HCT116 (cell line): ENCODE measurements at regions not wholly inside any gene's neighbourhood (a gene's known extent, or its start where the extent isn't known, plus 50 kb on each side); places are given as distances from the start of the nearest gene placed in this dataset.

Source experiments
- ATAC-seq: fragments of 200-7000 bp; cut with Tn5 transposase; 2 replicates; pipeline ENCODE4 v1.9.1; 2020; ENCODE audit warnings: mild to moderate bottlenecking, moderate library complexity
- BruUV-seq: library from RNA; stranded (reverse); fragments of 400-500 nt; replicated peaks from 2 replicates; lab custom pipeline; 2021; lab: Mats Ljungman, UMichigan
- CTCF ChIA-PET: fragments of 300-600 bp; sonication (Branson Sonifier 250); formaldehyde crosslinking; loops from one replicate; lab custom pipeline; 2021; ENCODE audit warnings: antibody characterized with exemption; lab: Charles Lee
- POLR2A ChIA-PET: fragments of 300-600, 350-600 bp; sonication (Branson Sonifier 250); formaldehyde crosslinking; loops from one replicate; lab custom pipeline; 2021; ENCODE audit warnings: antibody characterized with exemption; lab: Charles Lee
- RAD21 ChIA-PET, 2 experiments: fragments of 300-600 bp; sonication (Branson Sonifier 250); formaldehyde crosslinking; loops; one replicate each; lab custom pipeline; 2023; ENCODE audit warnings: low total read pairs in 2 of 2; ENCODE audit not compliant: uncharacterized antibody in 2 of 2, unreplicated experiment in 2 of 2, low non-redundant PET in 1 of 2; lab: Charles Lee
- DNase-seq: peaks from one replicate; pipeline ENCODE4 v3.0.0-alpha.2; 2010; ENCODE audit warnings: low read depth, low spot score
- H2AFZ ChIP-seq: fragments of 200-600 bp; shearing (Covaris generic), sonication (generic); 2 replicates; pipeline ENCODE4 v1.6.1; 2017; ENCODE audit warnings: low read depth, mixed run types, mixed read lengths, antibody characterized with exemption, low read length; ENCODE audit not compliant: poor library complexity, severe bottlenecking
- H3K27ac ChIP-seq: 2 replicates; pipeline ENCODE4 v1.5.1; 2012; ENCODE audit warnings: low read depth, low read length
- H3K27me3 ChIP-seq: fragments of 200-600 bp; sonication (generic); 2 replicates; pipeline ENCODE4 v1.6.1; 2016; ENCODE audit warnings: mixed run types, low read length, mixed read lengths; ENCODE audit not compliant: insufficient read depth
- H3K36me3 ChIP-seq, 2 experiments: fragments of 200-500 bp in 1 of 2; fragments of 200-600 bp in 1 of 2; sonication (Bioruptor generic) in 1 of 2; sonication (generic) in 1 of 2; 2 replicates each; pipeline versions ENCODE4 v1.5.1 to v1.6.1; 2014 to 2016; ENCODE audit warnings: low read length in 2 of 2, inconsistent platforms in 1 of 2, mixed read lengths in 1 of 2, mixed run types in 1 of 2; ENCODE audit not compliant: insufficient read depth in 2 of 2, control insufficient read depth in 1 of 2
- H3K4me1 ChIP-seq, 2 experiments: fragments of 200-600 bp in 1 of 2; sonication (generic) in 1 of 2; 2 replicates each; pipeline versions ENCODE4 v1.5.1 to v1.6.1; 2012 to 2017; ENCODE audit warnings: low read length in 2 of 2, inconsistent platforms in 1 of 2, mild to moderate bottlenecking in 1 of 2, mixed read lengths in 1 of 2, mixed run types in 1 of 2, moderate library complexity in 1 of 2; ENCODE audit not compliant: insufficient read depth in 2 of 2, control insufficient read depth in 1 of 2
- H3K4me2 ChIP-seq: fragments of 200-600 bp; sonication (generic); 2 replicates; pipeline ENCODE4 v1.6.1; 2017; ENCODE audit warnings: mixed run types, low read length, mixed read lengths
- H3K4me3 ChIP-seq, 2 experiments: fragments of 200-600 bp in 1 of 2; sonication (generic) in 1 of 2; replicated peaks in 1 of 2; 2 replicates each; pipeline ENCODE4 v1.5.1; 2011 to 2016; ENCODE audit warnings: low read length in 2 of 2, control low read depth in 1 of 2, low read depth in 1 of 2, mild to moderate bottlenecking in 1 of 2, mixed read lengths in 1 of 2, mixed run types in 1 of 2
- H3K79me2 ChIP-seq: fragments of 200-600 bp; sonication (generic); 2 replicates; pipeline ENCODE4 v1.6.1; 2017; ENCODE audit warnings: mild to moderate bottlenecking, mixed run types, low read length, moderate library complexity, mixed read lengths; ENCODE audit not compliant: insufficient read depth
- H3K9ac ChIP-seq: fragments of 200-600 bp; sonication (generic); 2 replicates; pipeline ENCODE4 v1.6.1; 2016; ENCODE audit warnings: low read length, mixed read lengths
- H3K9me2 ChIP-seq: fragments of 200-600 bp; sonication (generic), shearing (Covaris generic); 2 replicates; pipeline ENCODE4 v1.6.1; 2017; ENCODE audit warnings: mixed run types, mild to moderate bottlenecking, moderate library complexity; ENCODE audit not compliant: insufficient read depth
- H3K9me3 ChIP-seq, 2 experiments: fragments of 200-500 bp in 1 of 2; fragments of 200-600 bp in 1 of 2; sonication (Bioruptor generic) in 1 of 2; sonication (generic) in 1 of 2; 2 replicates each; pipeline ENCODE4 v1.6.1; 2014 to 2017; ENCODE audit warnings: low read length in 2 of 2, mixed read lengths in 2 of 2, inconsistent platforms in 1 of 2, low read depth in 1 of 2, mild to moderate bottlenecking in 1 of 2, mixed run types in 1 of 2, moderate library complexity in 1 of 2; ENCODE audit not compliant: control insufficient read depth in 1 of 2, insufficient read depth in 1 of 2
- H4K20me1 ChIP-seq: fragments of 200-600 bp; sonication (generic), shearing (Covaris generic); 2 replicates; pipeline ENCODE4 v1.6.1; 2017; ENCODE audit warnings: mixed run types, mild to moderate bottlenecking, moderate library complexity; ENCODE audit not compliant: insufficient read depth
- CBX3 ChIP-seq: IDR thresholded peaks from 2 replicates; pipeline ENCODE4 v1.6.1; 2012; ENCODE audit warnings: low read depth
- CEBPB ChIP-seq: IDR thresholded peaks from 2 replicates; pipeline ENCODE4 v1.6.1; 2012; ENCODE audit warnings: low read depth
- EGR1 ChIP-seq: IDR thresholded peaks from 2 replicates; pipeline ENCODE4 v1.6.1; 2012; ENCODE audit warnings: low read depth
- ELF1 ChIP-seq: IDR thresholded peaks from 2 replicates; pipeline ENCODE4 v1.6.1; 2012; ENCODE audit warnings: low read depth, borderline replicate concordance
- EZH2phosphoT487 ChIP-seq: fragments of 200-600 bp; IDR thresholded peaks from 2 replicates; pipeline ENCODE4 v1.6.1; 2018; ENCODE audit warnings: antibody characterized with exemption, borderline replicate concordance
- FOSL1 ChIP-seq: IDR thresholded peaks from 2 replicates; pipeline ENCODE4 v1.6.1; 2012; ENCODE audit warnings: low read depth
- POLR2A ChIP-seq: IDR thresholded peaks from 2 replicates; pipeline ENCODE4 v1.7.0; 2011; ENCODE audit warnings: borderline replicate concordance; ENCODE audit not compliant: insufficient read depth, insufficient read length; ENCODE audit errors: extremely low read depth
- POLR2AphosphoS5 ChIP-seq: IDR thresholded peaks from 2 replicates; pipeline ENCODE4 v1.6.1; 2011; ENCODE audit warnings: mild to moderate bottlenecking, low read depth, low read length, moderate library complexity
- RAD21 ChIP-seq: IDR thresholded peaks from 2 replicates; pipeline ENCODE4 v1.6.1; 2012; ENCODE audit warnings: low read depth, mild to moderate bottlenecking
- SIN3A ChIP-seq: IDR thresholded peaks from 2 replicates; pipeline ENCODE4 v1.6.1; 2012; ENCODE audit warnings: low read depth
- SP1 ChIP-seq: IDR thresholded peaks from 2 replicates; pipeline ENCODE4 v1.6.1; 2012; ENCODE audit warnings: low read depth
- SRF ChIP-seq: IDR thresholded peaks from 2 replicates; pipeline ENCODE4 v1.6.1; 2012; ENCODE audit warnings: low read depth
- YY1 ChIP-seq: IDR thresholded peaks from 2 replicates; pipeline ENCODE4 v1.6.1; 2011; ENCODE audit warnings: low read length, low read depth, moderate library complexity, mild to moderate bottlenecking; ENCODE audit not compliant: insufficient replicate concordance; ENCODE audit errors: extremely low read depth
- ZBTB33 ChIP-seq: IDR thresholded peaks from 2 replicates; pipeline ENCODE4 v1.6.1; 2011; ENCODE audit warnings: mild to moderate bottlenecking, low read length, moderate library complexity; ENCODE audit not compliant: insufficient replicate concordance; ENCODE audit errors: extremely low read depth
- ZFX ChIP-seq: fragments of 450-650 bp; IDR thresholded peaks from 2 replicates; pipeline ENCODE4 v1.6.1; 2017
- intact Hi-C: fragments of 100-400 bp; cut with micrococcal nuclease; formaldehyde crosslinking; loops from 2 replicates; pipeline ENCODE4 v1.10.0; 2022
- TF ChIP-seq, protein P1 (sequence below): IDR thresholded peaks from 2 replicates; pipeline ENCODE4 v1.6.1; 2012

- TF ChIP-seq ELF1 (no peak), SRF (no peak), YY1 (no peak), POLR2A (no peak), CBX3 (no peak)
- TF ChIP-seq, protein P1, sequence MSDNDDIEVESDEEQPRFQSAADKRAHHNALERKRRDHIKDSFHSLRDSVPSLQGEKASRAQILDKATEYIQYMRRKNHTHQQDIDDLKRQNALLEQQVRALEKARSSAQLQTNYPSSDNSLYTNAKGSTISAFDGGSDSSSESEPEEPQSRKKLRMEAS = no peak
- TF ChIP-seq, all 23 proteins: peak for 0
Measured at GRCh38 chr13:54597540-54598088, 1569.0 kb downstream of the OLFM4 start (continued).

DNA sequence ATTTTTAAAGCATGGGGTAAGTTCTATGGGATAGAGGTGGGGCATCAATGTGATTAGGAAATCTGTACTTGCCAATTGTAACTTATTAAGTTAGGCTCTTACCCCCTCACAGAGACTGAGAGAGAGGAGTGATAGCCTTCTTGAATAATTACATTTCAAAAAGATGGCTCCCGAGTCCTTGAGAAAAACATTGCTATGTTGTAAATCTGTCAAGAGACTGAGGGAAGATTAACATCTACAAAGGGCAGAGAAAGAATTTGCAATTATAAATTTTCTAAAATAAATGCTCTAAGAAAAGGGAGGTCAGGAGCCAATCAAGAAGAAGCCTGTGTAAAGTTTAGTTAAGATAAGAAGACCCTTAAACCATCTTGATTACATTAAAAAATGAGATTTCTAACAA, 1570.8 kb downstream of the OLFM4 start:
- Histone ChIP-seq H3K79me2 (no peaks in the 10 kb centered on the region), H3K9me3 (peaks cover 4 to 10% of the 10 kb centered on the region in 2 experiments; a peak in 2 of 4 replicates), H3K27ac (no peak overlapping the region), H4K20me1 (no peaks in the 10 kb centered on the region), H2AFZ (no peak overlapping the region), H3K9me2 (no peaks in the 10 kb centered on the region), H3K27me3 (no peaks in the 10 kb centered on the region), H3K4me3 (no peak overlapping the region), H3K4me2 (no peak overlapping the region), H3K4me1 (no peaks in the 10 kb centered on the region), H3K36me3 (no peaks in the 10 kb centered on the region), H3K9ac (no peak overlapping the region)
- BruUV-seq = no TSS peak
- ATAC-seq = no peak
- TF ChIP-seq EGR1 = no peak
- no peak for TF ChIP-seq POLR2AphosphoS5
- no peak for TF ChIP-seq POLR2A
- TF ChIP-seq RAD21 = no peak
- TF ChIP-seq FOSL1 = no peak
- no peak for TF ChIP-seq SP1
- no peak for TF ChIP-seq EZH2phosphoT487
- no peak for TF ChIP-seq ZBTB33
- no peak for TF ChIP-seq ZFX
- no peak for TF ChIP-seq CEBPB
- no peak for TF ChIP-seq SIN3A
- DNase-seq = no peak
- ChIA-PET POLR2A (no interaction called here), CTCF (no interaction called here), RAD21 (no interaction called here)
- intact Hi-C loops = no loop called here
